ENCODE measurements at regions not wholly inside any gene's neighbourhood (a gene's known extent, or its start where the extent isn't known, plus 50 kb on each side); places are given as distances from the start of the nearest gene placed in this dataset.

GRCh38 chr20:50406610-50407136, 103.5 kb upstream of the PTPN1 start:
- TF ChIP-seq CTCF (IDR thresholded peaks at IDR 0.05 in 4 of 5, conservative IDR thresholded peaks at IDR 0.05 in 1 of 5) (no peak), POLR2A (IDR thresholded peaks at IDR 0.05) (no peak)

Measured in gastrocnemius medialis (tissue), 4 donors.